ENCODE measurements at regions not wholly inside any gene's neighbourhood (a gene's known extent, or its start where the extent isn't known, plus 50 kb on each side); places are given as distances from the start of the nearest gene placed in this dataset.

- TF ChIP-seq ZFX (IDR thresholded peaks at IDR 0.05), result no peak
- no peak overlapping the region for H3K27ac ChIP-seq
Measured at GRCh38 chr18:51762373-51762772, 564.9 kb upstream of the MEX3C start.

- no peak overlapping the region for H3K27ac ChIP-seq
- TF ChIP-seq ZFX (IDR thresholded peaks at IDR 0.05), result no peak
- no peak for TF ChIP-seq CTCF (conservative IDR thresholded peaks at IDR 0.05)
Measured at GRCh38 chr18:51765606-51766360, 568.3 kb upstream of the MEX3C start.

GRCh38 chr18:51767293-51767692 is 569.8 kb upstream of the MEX3C start:
- H3K27ac ChIP-seq, result no peak overlapping the region
- TF ChIP-seq CTCF (conservative IDR thresholded peaks at IDR 0.05) (no peak), ZFX (IDR thresholded peaks at IDR 0.05) (no peak)

GRCh38 chr18:51778115-51778514 is 561.9 kb upstream of the DCC start:
- H3K27ac ChIP-seq, result no peak overlapping the region
- TF ChIP-seq ZFX (IDR thresholded peaks at IDR 0.05) (no peak), CTCF (conservative IDR thresholded peaks at IDR 0.05) (no peak)

- TF ChIP-seq CTCF (conservative IDR thresholded peaks at IDR 0.05) (no peak), ZFX (IDR thresholded peaks at IDR 0.05) (no peak)
- H3K27ac ChIP-seq, result no peak overlapping the region
Measured at GRCh38 chr18:51789871-51790270, 550.1 kb upstream of the DCC start.

GRCh38 chr18:51801514-51801913 is 538.5 kb upstream of the DCC start:
- H3K27ac ChIP-seq, result no peak overlapping the region
- TF ChIP-seq ZFX (IDR thresholded peaks at IDR 0.05), result no peak
- no peak for TF ChIP-seq CTCF (conservative IDR thresholded peaks at IDR 0.05)

GRCh38 chr18:51802569-51803428 is 537.2 kb upstream of the DCC start:
- no peak for TF ChIP-seq CTCF (conservative IDR thresholded peaks at IDR 0.05)
- no peak for TF ChIP-seq ZFX (IDR thresholded peaks at IDR 0.05)
- no peak overlapping the region for H3K27ac ChIP-seq

Data from C4-2B (cell line).